HAP-1 (cell line): ENCODE measurements at regions not wholly inside any gene's neighbourhood (a gene's known extent, or its start where the extent isn't known, plus 50 kb on each side); places are given as distances from the start of the nearest gene placed in this dataset.
A peak's percentile ranks its signal among the peaks of the same experiment; 100 is the strongest.
"Not testable (repeated sequence)": the region's sequence is repeated elsewhere in the genome, so short reads cannot be mapped to it uniquely, and the experiment has no call there.

ENCODE experiments used
- DNase-seq, 2 experiments: peaks; one replicate each; pipeline ENCODE4 v3.0.0-alpha.2; 2016 to 2020; ENCODE audit warnings: low spot score in 2 of 2
- H3K27me3 ChIP-seq: fragments of 250-450 bp; sonication (Bioruptor Pico); 2 replicates; pipeline ENCODE4 v1.5.1; 2020; ENCODE audit warnings: low read depth, mild to moderate bottlenecking, moderate library complexity
- H3K36me3 ChIP-seq: fragments of 250-450 bp; sonication (Bioruptor Pico); replicated peaks from 2 replicates; pipeline ENCODE4 v1.5.1; 2020; ENCODE audit warnings: mild to moderate bottlenecking
- H3K4me1 ChIP-seq: fragments of 250-450 bp; sonication (Bioruptor Pico); 2 replicates; pipeline ENCODE4 v1.5.1; 2020; ENCODE audit warnings: mild to moderate bottlenecking
- H3K4me3 ChIP-seq: fragments of 250-450 bp; sonication (Bioruptor Pico); 2 replicates; pipeline ENCODE4 v1.5.1; 2020; ENCODE audit warnings: mild to moderate bottlenecking, moderate library complexity
- H3K9me3 ChIP-seq: fragments of 250-450 bp; sonication (Bioruptor Pico); 2 replicates; pipeline ENCODE4 v1.5.1; 2020; ENCODE audit warnings: mild to moderate bottlenecking, moderate library complexity
- in situ Hi-C: fragments of 300-500 bp; cut with MboI; formaldehyde crosslinking; loops from 3 replicates; pipeline ENCODE4 v1.14.3; 2020; ENCODE audit warnings: low sequenced_read_pairs, inconsistent platforms, mixed read lengths

GRCh38 chr15:99878835-99879234, 145.6 kb upstream of the LYSMD4 start:
- H3K27me3 ChIP-seq = no peaks in the 10 kb centered on the region
- no peaks in the 10 kb centered on the region for H3K4me1 ChIP-seq
- in situ Hi-C loops = no loop called here
- H3K36me3 ChIP-seq = no peaks in the 10 kb centered on the region
- DNase-seq = no peak
- no peak overlapping the region for H3K4me3 ChIP-seq
- no peaks in the 10 kb centered on the region for H3K9me3 ChIP-seq

GRCh38 chr15:99873451-99873850, 140.2 kb upstream of the LYSMD4 start:
- no peaks in the 10 kb centered on the region for H3K9me3 ChIP-seq
- in situ Hi-C loops = no loop called here
- H3K27me3 ChIP-seq = peaks cover 2% of the 10 kb centered on the region; the same call in 1 of the 2 replicates
- no peak overlapping the region for H3K4me3 ChIP-seq
- H3K4me1 ChIP-seq = no peaks in the 10 kb centered on the region; the same call in 1 of the 2 replicates
- H3K36me3 ChIP-seq = no peaks in the 10 kb centered on the region
- DNase-seq = no peak

GRCh38 chr15:99863550-99864198, 130.4 kb upstream of the LYSMD4 start:
- Histone ChIP-seq H3K4me1 (no peaks in the 10 kb centered on the region), H3K36me3 (no peaks in the 10 kb centered on the region), H3K4me3 (no peak overlapping the region), H3K9me3 (no peaks in the 10 kb centered on the region), H3K27me3 (peaks cover 3% of the 10 kb centered on the region; the same call in 1 of the 2 replicates)
- in situ Hi-C loops = no loop called here
- no peak for DNase-seq

- no peaks in the 10 kb centered on the region for H3K36me3 ChIP-seq
- H3K4me3 ChIP-seq = no peak overlapping the region
- in situ Hi-C loops = no loop called here
- H3K9me3 ChIP-seq = no peaks in the 10 kb centered on the region
- H3K4me1 ChIP-seq = peaks cover 8% of the 10 kb centered on the region
- DNase-seq = peak in 1 of 2 experiments; percentile 50
- H3K27me3 ChIP-seq = peaks cover 4% of the 10 kb centered on the region; the same call in 1 of the 2 replicates
Measured at GRCh38 chr15:99857836-99858235, 124.6 kb upstream of the LYSMD4 start.

GRCh38 chr15:99850517-99850916, 117.3 kb upstream of the LYSMD4 start:
- in situ Hi-C loops = no loop called here
- DNase-seq = no peak
- Histone ChIP-seq H3K9me3 (no peaks in the 10 kb centered on the region), H3K27me3 (peaks cover 4% of the 10 kb centered on the region; the same call in 1 of the 2 replicates), H3K4me3 (no peak overlapping the region), H3K36me3 (no peaks in the 10 kb centered on the region), H3K4me1 (no peaks in the 10 kb centered on the region)

- in situ Hi-C loops = no loop called here
- no peak for DNase-seq
- H3K4me3 ChIP-seq = no peak overlapping the region
- H3K4me1 ChIP-seq = no peaks in the 10 kb centered on the region
- no peaks in the 10 kb centered on the region for H3K9me3 ChIP-seq
- H3K27me3 ChIP-seq = no peaks in the 10 kb centered on the region
- no peaks in the 10 kb centered on the region for H3K36me3 ChIP-seq
Measured at GRCh38 chr15:99845009-99845408, 111.8 kb upstream of the LYSMD4 start.

- H3K9me3 ChIP-seq = no peaks in the 10 kb centered on the region
- no peaks in the 10 kb centered on the region for H3K36me3 ChIP-seq
- in situ Hi-C loops = no loop called here
- no peaks in the 10 kb centered on the region for H3K4me1 ChIP-seq
- no peak overlapping the region for H3K4me3 ChIP-seq
- no peaks in the 10 kb centered on the region for H3K27me3 ChIP-seq
- DNase-seq = no peak
Measured at GRCh38 chr15:99844150-99844549, 110.9 kb upstream of the LYSMD4 start.

- Histone ChIP-seq H3K9me3 (no peaks in the 10 kb centered on the region), H3K4me3 (no peak overlapping the region), H3K4me1 (no peaks in the 10 kb centered on the region), H3K27me3 (no peaks in the 10 kb centered on the region), H3K36me3 (no peaks in the 10 kb centered on the region)
- no peak for DNase-seq
- in situ Hi-C loops = no loop called here
Measured at GRCh38 chr15:99842071-99842470, 108.8 kb upstream of the LYSMD4 start.

- in situ Hi-C loops = no loop called here
- Histone ChIP-seq H3K9me3 (no peaks in the 10 kb centered on the region), H3K4me3 (no peak overlapping the region), H3K27me3 (no peaks in the 10 kb centered on the region), H3K4me1 (no peaks in the 10 kb centered on the region), H3K36me3 (no peaks in the 10 kb centered on the region)
- DNase-seq = no peak
Measured at GRCh38 chr15:99826157-99826780, 93.0 kb upstream of the LYSMD4 start.

- Histone ChIP-seq H3K4me1 (no peaks in the 10 kb centered on the region), H3K27me3 (no peaks in the 10 kb centered on the region), H3K9me3 (no peaks in the 10 kb centered on the region), H3K36me3 (no peaks in the 10 kb centered on the region), H3K4me3 (no peak overlapping the region)
- no peak for DNase-seq
- in situ Hi-C loops = no loop called here
Measured at GRCh38 chr15:99823346-99823745, 90.1 kb upstream of the LYSMD4 start.

- no peaks in the 10 kb centered on the region for H3K4me1 ChIP-seq
- in situ Hi-C loops = no loop called here
- no peaks in the 10 kb centered on the region for H3K36me3 ChIP-seq
- DNase-seq = no peak
- H3K9me3 ChIP-seq = no peaks in the 10 kb centered on the region
- no peaks in the 10 kb centered on the region for H3K27me3 ChIP-seq
- no peak overlapping the region for H3K4me3 ChIP-seq
Measured at GRCh38 chr15:99819981-99820718, 86.9 kb upstream of the LYSMD4 start.

GRCh38 chr15:99818872-99819271, 85.6 kb upstream of the LYSMD4 start:
- no peak overlapping the region for H3K4me3 ChIP-seq
- DNase-seq = no peak
- no peaks in the 10 kb centered on the region for H3K27me3 ChIP-seq
- H3K9me3 ChIP-seq = no peaks in the 10 kb centered on the region
- H3K36me3 ChIP-seq = no peaks in the 10 kb centered on the region
- H3K4me1 ChIP-seq = no peaks in the 10 kb centered on the region
- in situ Hi-C loops = no loop called here

- H3K4me3 ChIP-seq, DNase-seq, H3K4me1 ChIP-seq, H3K9me3 ChIP-seq, in situ Hi-C loops, H3K36me3 ChIP-seq, H3K27me3 ChIP-seq: not testable (repeated sequence)
Measured at GRCh38 chr15:99816862-99817261, 83.6 kb upstream of the LYSMD4 start.

GRCh38 chr15:99810663-99811062, 77.4 kb upstream of the LYSMD4 start:
- H3K4me1 ChIP-seq, H3K9me3 ChIP-seq, H3K27me3 ChIP-seq, DNase-seq, H3K36me3 ChIP-seq, H3K4me3 ChIP-seq, in situ Hi-C loops: not testable (repeated sequence)
